Right lobe of liver (tissue), 4 donors: ENCODE measurements at regions not wholly inside any gene's neighbourhood (a gene's known extent, or its start where the extent isn't known, plus 50 kb on each side); places are given as distances from the start of the nearest gene placed in this dataset.
"Not testable (repeated sequence)": the region's sequence is repeated elsewhere in the genome, so short reads cannot be mapped to it uniquely, and the experiment has no call there.

ENCODE experiments used
- POLR2A ChIP-seq: fragments of 450-650 bp; IDR thresholded peaks from one replicate; pipeline ENCODE4 v1.6.1; 2017; ENCODE audit warnings: antibody characterized with exemption, mild to moderate bottlenecking
- TF ChIP-seq, protein P1 (sequence below), 4 donors: fragments of 200-600 bp in 3 of 4; fragments of 450-650 bp in 1 of 4; IDR thresholded peaks; one replicate each; pipeline versions ENCODE4 v1.5.1 to v1.8.0; 2016 to 2022; ENCODE audit warnings: antibody characterized with exemption in 4 of 4, mild to moderate bottlenecking in 2 of 4
- donor health status: DM: no; HTN: no; CAD: no.
- donor health status: DM: no; HTN: no; CAD: no.
- donor health status: DM: no; HTN: yes; CAD: no.

DNA sequence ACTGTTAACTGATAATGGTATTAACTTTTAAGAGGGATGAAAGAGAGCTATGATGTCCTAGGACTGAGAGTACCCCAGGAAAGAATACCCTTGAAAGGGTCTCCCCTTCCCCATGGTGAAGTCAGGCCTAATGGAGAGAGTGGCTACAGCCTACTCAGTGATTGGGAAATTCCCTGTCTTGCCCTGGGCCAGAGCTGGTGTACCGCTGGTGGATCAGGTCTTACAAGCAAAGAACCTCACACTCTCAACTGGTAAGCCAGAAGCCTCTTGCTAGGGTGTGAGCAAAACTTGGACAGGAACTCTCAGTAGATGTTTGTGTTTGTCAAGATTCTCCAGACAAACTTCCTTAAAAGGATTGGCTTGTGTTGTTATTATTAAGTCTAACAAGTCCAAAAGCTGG lies 600.9 kb downstream of the TRIML1 start:
- TF ChIP-seq, protein P1, sequence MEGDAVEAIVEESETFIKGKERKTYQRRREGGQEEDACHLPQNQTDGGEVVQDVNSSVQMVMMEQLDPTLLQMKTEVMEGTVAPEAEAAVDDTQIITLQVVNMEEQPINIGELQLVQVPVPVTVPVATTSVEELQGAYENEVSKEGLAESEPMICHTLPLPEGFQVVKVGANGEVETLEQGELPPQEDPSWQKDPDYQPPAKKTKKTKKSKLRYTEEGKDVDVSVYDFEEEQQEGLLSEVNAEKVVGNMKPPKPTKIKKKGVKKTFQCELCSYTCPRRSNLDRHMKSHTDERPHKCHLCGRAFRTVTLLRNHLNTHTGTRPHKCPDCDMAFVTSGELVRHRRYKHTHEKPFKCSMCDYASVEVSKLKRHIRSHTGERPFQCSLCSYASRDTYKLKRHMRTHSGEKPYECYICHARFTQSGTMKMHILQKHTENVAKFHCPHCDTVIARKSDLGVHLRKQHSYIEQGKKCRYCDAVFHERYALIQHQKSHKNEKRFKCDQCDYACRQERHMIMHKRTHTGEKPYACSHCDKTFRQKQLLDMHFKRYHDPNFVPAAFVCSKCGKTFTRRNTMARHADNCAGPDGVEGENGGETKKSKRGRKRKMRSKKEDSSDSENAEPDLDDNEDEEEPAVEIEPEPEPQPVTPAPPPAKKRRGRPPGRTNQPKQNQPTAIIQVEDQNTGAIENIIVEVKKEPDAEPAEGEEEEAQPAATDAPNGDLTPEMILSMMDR (IDR thresholded peaks at IDR 0.05): not testable (repeated sequence)
- TF ChIP-seq POLR2A: not testable (repeated sequence)
